OCI-LY3 (cell line): ENCODE measurements at regions not wholly inside any gene's neighbourhood (a gene's known extent, or its start where the extent isn't known, plus 50 kb on each side); places are given as distances from the start of the nearest gene placed in this dataset.

Source experiments
- H2AFZ ChIP-seq: fragments of 200-600, 300-600 bp; shearing (Covaris generic); 2 replicates; pipeline ENCODE4 v1.6.0; 2014; ENCODE audit warnings: antibody characterized with exemption, low read depth, low read length
- H3K27ac ChIP-seq: fragments of 200-600, 300-600 bp; sonication (generic); 2 replicates; pipeline ENCODE4 v1.5.1; 2014; ENCODE audit warnings: mild to moderate bottlenecking, low read length, moderate library complexity, mixed read lengths
- H3K27me3 ChIP-seq: fragments of 200-600, 300-600 bp; sonication (generic); 2 replicates; pipeline ENCODE4 v1.6.1; 2014; ENCODE audit warnings: low read depth, low read length, mixed read lengths
- H3K36me3 ChIP-seq: fragments of 200-600, 300-600 bp; sonication (generic); replicated peaks from 2 replicates; pipeline ENCODE3; 2014; ENCODE audit warnings: low read depth, low read length, mixed read lengths
- H3K4me1 ChIP-seq: fragments of 300-600, 200-600 bp; sonication (generic); 2 replicates; pipeline ENCODE4 v1.6.1; 2014; ENCODE audit warnings: low read length, mixed read lengths
- H3K4me2 ChIP-seq: fragments of 200-600, 300-600 bp; sonication (generic); 2 replicates; pipeline ENCODE4 v1.6.1; 2014; ENCODE audit warnings: low read length, mixed read lengths
- H3K4me3 ChIP-seq: fragments of 300-600, 200-600 bp; sonication (generic); 2 replicates; pipeline ENCODE4 v1.5.1; 2014; ENCODE audit warnings: antibody characterized with exemption, mild to moderate bottlenecking, low read length, moderate library complexity
- H3K79me2 ChIP-seq: fragments of 300-600, 200-600 bp; shearing (Covaris generic); 2 replicates; pipeline ENCODE4 v1.6.1; 2014; ENCODE audit warnings: mild to moderate bottlenecking, low read length, mixed read lengths
- H3K9ac ChIP-seq: fragments of 300-600, 200-600 bp; shearing (Covaris generic); 2 replicates; pipeline ENCODE4 v1.6.0; 2014; ENCODE audit warnings: mild to moderate bottlenecking, low read length, moderate library complexity
- H3K9me3 ChIP-seq: fragments of 200-600, 300-600 bp; shearing (Covaris generic); 2 replicates; pipeline ENCODE4 v1.6.1; 2014; ENCODE audit warnings: low read length, mixed read lengths; ENCODE audit not compliant: insufficient read depth
- H4K20me1 ChIP-seq: fragments of 200-600, 300-600 bp; sonication (generic); 2 replicates; pipeline ENCODE4 v1.6.1; 2016; ENCODE audit warnings: low read length, mixed read lengths; ENCODE audit not compliant: insufficient read depth
- EZH2phosphoT487 ChIP-seq: fragments of 200-600 bp; shearing (Covaris generic); IDR thresholded peaks from 2 replicates; pipeline ENCODE4 v1.6.1; 2018; ENCODE audit warnings: antibody characterized with exemption, mixed run types, low read depth
- TF ChIP-seq, protein P1 (sequence below): fragments of 200-600, 300-600 bp; sonication (generic); IDR thresholded peaks from 2 replicates; pipeline ENCODE4 v1.5.1; 2014; ENCODE audit warnings: antibody characterized with exemption, low read length, low read depth

DNA sequence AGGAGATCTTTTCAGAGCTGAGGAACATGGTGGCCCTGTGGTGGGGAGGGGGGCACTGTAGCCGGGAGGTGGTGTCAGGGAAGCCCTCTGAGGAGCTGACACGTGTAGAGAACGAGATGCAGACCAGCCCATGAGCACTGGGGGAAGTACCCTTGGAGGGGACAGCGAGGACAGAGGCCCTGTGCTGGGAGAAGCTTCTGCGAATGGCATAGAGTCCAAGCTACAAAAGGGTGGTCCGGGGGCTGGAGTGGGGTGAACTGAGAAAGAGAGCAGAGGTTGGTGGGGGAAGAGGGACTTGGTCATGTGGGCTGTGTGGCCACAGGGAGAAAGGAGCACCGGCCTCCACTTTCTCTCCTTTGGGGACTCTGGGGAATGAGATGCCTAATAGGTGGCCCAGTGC is 270.8 kb downstream of the CBLN1 start:
- no peak for TF ChIP-seq EZH2phosphoT487
- TF ChIP-seq, protein P1, sequence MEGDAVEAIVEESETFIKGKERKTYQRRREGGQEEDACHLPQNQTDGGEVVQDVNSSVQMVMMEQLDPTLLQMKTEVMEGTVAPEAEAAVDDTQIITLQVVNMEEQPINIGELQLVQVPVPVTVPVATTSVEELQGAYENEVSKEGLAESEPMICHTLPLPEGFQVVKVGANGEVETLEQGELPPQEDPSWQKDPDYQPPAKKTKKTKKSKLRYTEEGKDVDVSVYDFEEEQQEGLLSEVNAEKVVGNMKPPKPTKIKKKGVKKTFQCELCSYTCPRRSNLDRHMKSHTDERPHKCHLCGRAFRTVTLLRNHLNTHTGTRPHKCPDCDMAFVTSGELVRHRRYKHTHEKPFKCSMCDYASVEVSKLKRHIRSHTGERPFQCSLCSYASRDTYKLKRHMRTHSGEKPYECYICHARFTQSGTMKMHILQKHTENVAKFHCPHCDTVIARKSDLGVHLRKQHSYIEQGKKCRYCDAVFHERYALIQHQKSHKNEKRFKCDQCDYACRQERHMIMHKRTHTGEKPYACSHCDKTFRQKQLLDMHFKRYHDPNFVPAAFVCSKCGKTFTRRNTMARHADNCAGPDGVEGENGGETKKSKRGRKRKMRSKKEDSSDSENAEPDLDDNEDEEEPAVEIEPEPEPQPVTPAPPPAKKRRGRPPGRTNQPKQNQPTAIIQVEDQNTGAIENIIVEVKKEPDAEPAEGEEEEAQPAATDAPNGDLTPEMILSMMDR, result no peak
- no peak overlapping the region for H3K9ac ChIP-seq
- H3K79me2 ChIP-seq, result no peaks in the 10 kb centered on the region
- no peak overlapping the region for H3K4me2 ChIP-seq
- no peaks in the 10 kb centered on the region for H3K27me3 ChIP-seq
- no peaks in the 10 kb centered on the region for H4K20me1 ChIP-seq
- no peaks in the 10 kb centered on the region for H3K4me1 ChIP-seq
- H3K36me3 ChIP-seq, result no peaks in the 10 kb centered on the region
- no peak overlapping the region for H3K4me3 ChIP-seq
- no peak overlapping the region for H3K27ac ChIP-seq
- H3K9me3 ChIP-seq, result no peaks in the 10 kb centered on the region
- H2AFZ ChIP-seq, result no peak overlapping the region

DNA sequence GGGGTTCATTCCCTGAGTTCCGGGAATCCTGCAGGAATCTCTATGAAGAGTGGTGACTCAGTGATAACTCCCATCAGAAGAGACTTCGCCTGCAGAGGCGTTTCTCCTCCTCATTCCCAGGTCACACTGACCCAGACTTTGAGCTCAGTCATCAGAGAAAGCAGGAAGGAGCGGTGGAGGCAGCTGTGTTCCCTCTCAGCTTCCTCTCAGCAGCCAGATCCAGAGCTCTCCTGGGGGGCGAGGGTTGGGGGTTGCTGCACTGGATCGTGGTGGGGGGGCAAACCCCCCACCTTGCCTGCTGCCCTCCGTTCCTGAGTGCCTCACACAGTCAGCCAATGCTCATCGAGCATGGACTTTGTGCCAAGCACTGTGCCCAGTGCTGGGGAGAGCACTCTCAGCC is 271.2 kb downstream of the CBLN1 start:
- TF ChIP-seq, protein P1, result no peak
- no peak for TF ChIP-seq EZH2phosphoT487
- H3K27me3 ChIP-seq, result no peaks in the 10 kb centered on the region
- H3K79me2 ChIP-seq, result no peaks in the 10 kb centered on the region
- H3K9me3 ChIP-seq, result no peaks in the 10 kb centered on the region
- H3K4me3 ChIP-seq, result no peak overlapping the region
- no peak overlapping the region for H3K9ac ChIP-seq
- no peaks in the 10 kb centered on the region for H4K20me1 ChIP-seq
- no peak overlapping the region for H3K4me2 ChIP-seq
- no peaks in the 10 kb centered on the region for H3K36me3 ChIP-seq
- H3K4me1 ChIP-seq, result no peaks in the 10 kb centered on the region
- H2AFZ ChIP-seq, result no peak overlapping the region
- H3K27ac ChIP-seq, result no peak overlapping the region

DNA sequence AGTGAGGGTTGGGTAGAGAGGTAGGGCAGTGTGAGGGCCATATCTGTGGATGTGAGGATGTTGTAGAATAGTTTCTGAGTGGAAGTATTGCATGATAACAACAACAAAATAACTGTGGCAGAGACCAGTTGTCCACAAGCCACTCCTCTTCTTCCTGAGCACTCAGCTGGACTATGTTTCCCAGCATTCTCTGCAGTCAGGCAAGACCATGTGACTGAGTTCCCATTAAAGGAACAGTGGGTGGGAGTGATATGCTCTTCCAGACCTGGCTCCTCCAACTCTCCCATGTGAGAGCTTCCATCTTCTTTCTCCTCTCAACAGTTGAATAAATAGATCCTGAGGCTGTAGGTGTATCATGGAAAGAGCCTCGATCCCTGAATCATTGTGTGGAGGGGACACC is 272.4 kb downstream of the CBLN1 start:
- Histone ChIP-seq H3K36me3 (no peaks in the 10 kb centered on the region), H3K4me3 (no peak overlapping the region), H4K20me1 (no peaks in the 10 kb centered on the region), H3K4me2 (no peak overlapping the region), H3K27ac (no peak overlapping the region), H3K79me2 (no peaks in the 10 kb centered on the region), H2AFZ (no peak overlapping the region), H3K4me1 (no peaks in the 10 kb centered on the region), H3K27me3 (no peaks in the 10 kb centered on the region), H3K9me3 (no peaks in the 10 kb centered on the region), H3K9ac (no peak overlapping the region)
- TF ChIP-seq, protein P1, result no peak
- no peak for TF ChIP-seq EZH2phosphoT487

DNA sequence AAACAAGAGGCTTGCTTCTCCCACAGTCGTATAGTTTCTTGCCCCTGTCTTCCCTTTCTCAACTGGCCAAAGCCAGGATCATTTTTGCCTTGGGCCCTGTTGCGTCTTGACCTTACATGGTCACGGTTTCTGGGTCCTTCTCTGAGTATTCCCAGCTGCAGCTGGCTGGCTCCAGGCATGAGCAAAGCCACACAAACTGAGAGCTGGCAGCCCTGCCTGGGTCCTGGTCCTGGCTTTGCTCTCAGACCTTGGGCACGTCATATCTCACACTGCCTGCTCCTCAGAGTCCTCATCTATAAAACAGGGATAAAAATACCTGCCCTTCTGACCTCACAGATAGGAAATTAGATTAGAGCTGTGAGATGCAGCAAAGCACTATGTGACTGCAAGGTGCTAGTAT is 277.6 kb downstream of the CBLN1 start:
- Histone ChIP-seq H4K20me1 (no peaks in the 10 kb centered on the region), H3K27ac (no peak overlapping the region), H3K9me3 (no peaks in the 10 kb centered on the region), H3K4me3 (no peak overlapping the region), H3K79me2 (no peaks in the 10 kb centered on the region), H3K36me3 (no peaks in the 10 kb centered on the region), H2AFZ (no peak overlapping the region), H3K4me1 (no peaks in the 10 kb centered on the region), H3K4me2 (no peak overlapping the region), H3K27me3 (no peaks in the 10 kb centered on the region), H3K9ac (no peak overlapping the region)
- TF ChIP-seq, protein P1, result no peak
